NCI-H460 (cell line): ENCODE measurements at regions not wholly inside any gene's neighbourhood (a gene's known extent, or its start where the extent isn't known, plus 50 kb on each side); places are given as distances from the start of the nearest gene placed in this dataset.

Experiments used
- DNase-seq: peaks from one replicate; pipeline ENCODE4 v3.0.0-alpha.2; 2016; ENCODE audit warnings: low read depth; ENCODE audit errors: extremely low read depth

- DNase-seq, result no peak
Observed at GRCh38 chr9:550333-550732, 291.2 kb upstream of the DMRT1 start.

DNA sequence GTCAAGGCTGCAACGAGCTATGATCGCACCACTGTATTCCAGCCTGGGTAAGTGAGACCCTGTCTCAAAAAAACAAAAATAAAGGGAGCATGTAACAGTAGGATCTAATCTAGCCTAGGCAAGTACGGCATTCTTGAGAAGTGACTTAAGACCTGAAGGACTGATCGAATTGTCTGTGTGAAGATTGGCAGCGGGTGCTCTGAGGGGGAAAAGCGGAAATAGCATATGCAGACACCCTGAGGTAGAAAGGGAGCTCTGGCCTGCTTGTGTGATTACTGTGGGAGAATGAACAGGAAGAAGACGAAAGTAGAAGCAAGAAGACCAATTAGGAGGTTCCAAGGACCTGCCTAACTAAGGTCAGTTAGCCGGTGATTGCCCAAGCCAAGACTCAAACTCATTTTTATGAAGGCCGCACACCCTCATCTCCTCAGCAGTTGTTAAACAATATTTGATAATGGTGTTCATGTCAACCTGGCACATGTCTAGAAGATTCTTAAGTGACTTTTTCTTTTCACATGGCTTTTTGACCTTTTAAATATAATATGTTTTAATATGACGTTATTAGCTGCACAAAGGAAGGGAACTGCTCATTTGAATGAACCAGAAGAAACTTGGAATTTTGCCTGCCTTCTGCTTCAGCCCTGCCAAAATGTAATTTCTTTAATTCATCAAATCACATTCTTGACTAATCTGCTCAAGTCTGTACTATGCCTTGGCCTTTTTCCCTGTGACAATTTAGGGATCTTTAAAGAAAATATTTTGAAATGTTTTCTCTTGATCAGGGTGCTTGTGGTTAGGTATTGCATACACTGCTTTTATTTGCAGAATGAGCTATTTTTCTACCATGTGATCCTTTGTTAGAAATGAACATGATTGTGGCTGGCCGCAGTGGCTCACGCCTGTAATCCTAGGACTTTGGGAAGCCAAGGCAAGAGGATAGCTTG lies 289.2 kb upstream of the DMRT1 start:
- DNase-seq, result no peak

GRCh38 chr9:555493-555892 lies 286.0 kb upstream of the DMRT1 start:
- no peak for DNase-seq

DNA sequence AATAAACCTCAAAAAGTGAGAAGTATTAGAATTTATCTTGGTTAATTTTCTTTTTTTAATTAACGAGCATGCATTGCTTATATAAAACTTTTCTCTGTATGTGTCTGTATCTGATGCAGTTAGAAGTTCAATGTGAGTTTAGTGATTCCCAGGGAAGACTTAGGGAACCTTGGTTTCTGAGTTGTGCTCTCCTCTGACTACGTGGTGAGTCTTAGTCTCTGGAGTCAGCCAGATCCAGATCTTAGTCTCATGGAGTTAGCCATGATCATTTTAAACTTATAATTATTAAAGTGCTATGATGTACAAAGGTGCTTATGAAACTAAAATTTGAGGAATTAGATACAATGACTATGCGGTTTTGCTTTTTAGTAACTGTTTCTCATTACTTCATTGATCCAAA lies 285.3 kb upstream of the DMRT1 start:
- no peak for DNase-seq

DNA sequence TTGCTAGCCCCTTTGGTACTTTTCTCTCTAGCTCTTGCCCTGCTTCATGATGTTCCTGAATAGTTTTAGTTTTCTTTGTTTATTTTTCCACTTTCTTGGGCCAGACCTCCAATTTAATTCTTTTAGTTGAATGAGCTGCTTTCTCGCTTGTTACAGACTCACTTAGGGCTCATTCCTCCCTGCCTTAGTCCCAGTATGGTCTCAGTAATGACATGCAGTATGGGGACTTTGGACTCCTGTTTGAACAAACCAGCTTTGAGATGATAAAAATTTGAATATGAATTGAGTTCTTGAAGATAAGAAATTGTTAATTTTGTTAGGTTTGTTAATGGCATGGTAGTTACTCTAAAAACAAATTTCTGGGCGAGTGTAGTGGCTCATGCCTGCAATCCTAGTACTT lies 284.8 kb upstream of the DMRT1 start:
- no peak for DNase-seq

GRCh38 chr9:557601-558201 lies 283.8 kb upstream of the DMRT1 start:
- DNase-seq, result no peak

DNA sequence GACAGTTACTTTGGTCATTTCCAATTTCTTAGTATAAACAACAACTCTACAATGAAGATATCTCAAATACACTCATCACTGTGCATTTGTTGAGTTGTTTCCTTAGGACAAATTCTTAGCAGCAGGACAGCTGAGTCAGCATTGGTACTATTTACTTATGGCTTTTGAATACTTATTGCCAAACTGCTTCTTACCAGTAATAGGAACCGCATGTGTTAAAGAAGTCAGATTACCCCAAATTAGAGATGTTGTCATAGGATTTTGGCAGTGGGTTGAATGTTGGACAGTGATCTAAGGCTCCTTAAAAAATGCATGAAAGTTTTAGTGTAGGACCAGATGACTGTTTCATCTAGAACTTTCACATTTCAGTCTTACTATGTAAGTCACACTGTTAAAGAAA lies 280.1 kb upstream of the DMRT1 start:
- DNase-seq, result no peak

DNA sequence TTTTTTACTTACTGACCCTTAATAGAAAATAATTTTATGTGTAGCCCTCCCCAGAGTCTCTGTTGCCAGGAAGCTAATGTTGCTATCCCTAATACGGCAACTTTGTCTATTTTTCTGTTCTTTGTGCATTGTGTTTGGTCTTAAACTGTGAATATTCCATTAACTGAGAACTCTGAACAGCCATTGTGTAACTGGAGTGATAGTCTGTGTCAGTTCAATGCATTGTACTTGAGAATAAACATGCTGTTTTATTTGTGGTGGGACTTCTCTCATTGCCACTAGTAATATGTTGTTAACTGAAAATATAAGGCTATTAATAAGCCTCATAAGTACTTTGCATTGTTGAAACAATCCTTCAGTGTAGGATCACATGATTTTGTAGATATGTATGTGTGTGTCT lies 278.3 kb upstream of the DMRT1 start:
- DNase-seq, result no peak

DNA sequence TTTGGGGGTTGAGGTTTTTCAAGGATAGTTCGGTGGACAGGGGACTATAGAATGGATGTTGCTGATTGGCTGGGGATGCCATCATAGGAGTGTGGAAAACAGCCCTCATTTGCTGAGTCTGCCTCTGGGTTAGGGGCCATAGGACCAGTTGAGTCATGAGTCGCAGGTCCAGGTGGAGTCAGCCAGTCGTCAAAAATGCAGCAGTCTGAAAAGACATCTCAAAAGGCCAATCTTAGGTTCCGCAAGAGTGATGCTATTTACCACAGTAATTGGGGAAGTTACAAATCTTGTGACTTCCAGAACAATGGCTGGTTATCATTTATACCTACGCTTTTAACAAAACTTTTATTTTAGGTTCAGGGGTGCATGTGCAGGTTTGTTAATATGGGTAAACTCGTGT lies 276.0 kb upstream of the DMRT1 start:
- no peak for DNase-seq

- DNase-seq, result no peak
Observed at GRCh38 chr9:567128-567746, 274.3 kb upstream of the DMRT1 start.

- DNase-seq, result no peak
Observed at GRCh38 chr9:567747-568305, 273.7 kb upstream of the DMRT1 start.

DNA sequence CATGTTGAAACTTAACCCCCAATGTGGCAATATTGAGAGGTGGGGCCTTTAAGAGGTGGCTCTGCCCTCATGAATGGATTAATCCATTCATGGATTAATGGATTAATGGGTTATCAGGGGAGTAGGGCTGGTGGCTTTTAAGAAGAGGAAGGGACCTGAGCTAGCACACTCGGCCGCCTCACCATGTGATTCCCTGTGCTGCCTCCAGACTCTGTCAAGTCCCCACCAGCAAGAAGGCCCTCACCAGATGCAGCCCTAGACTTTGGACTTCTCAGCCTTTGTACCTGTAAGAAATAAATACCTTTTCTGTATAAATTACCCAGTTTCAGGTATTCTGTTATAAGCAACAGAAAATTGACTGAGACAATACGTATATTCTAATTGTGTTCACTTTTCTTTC lies 272.2 kb upstream of the DMRT1 start:
- DNase-seq, result no peak

- no peak for DNase-seq
Observed at GRCh38 chr9:570187-570586, 271.3 kb upstream of the DMRT1 start.

DNA sequence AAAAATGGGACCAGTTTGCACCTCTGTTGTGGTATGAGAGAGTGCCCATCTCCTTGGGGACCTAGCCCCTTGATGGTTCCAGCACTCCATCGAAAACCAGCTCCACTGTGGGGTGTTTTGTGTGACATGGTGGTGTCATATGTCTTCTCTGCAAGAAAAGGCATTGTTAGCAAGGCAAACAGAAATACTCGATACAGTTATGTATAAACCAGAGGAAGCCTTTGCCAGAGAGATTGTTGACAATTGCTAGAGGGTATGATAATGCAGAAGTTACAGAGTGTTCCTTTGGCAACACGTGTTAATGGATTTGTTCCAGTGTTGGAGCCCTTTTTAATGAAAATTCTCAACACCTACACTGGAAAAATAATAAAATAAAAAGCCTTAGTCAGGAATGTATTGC lies 270.4 kb upstream of the DMRT1 start:
- no peak for DNase-seq

DNA sequence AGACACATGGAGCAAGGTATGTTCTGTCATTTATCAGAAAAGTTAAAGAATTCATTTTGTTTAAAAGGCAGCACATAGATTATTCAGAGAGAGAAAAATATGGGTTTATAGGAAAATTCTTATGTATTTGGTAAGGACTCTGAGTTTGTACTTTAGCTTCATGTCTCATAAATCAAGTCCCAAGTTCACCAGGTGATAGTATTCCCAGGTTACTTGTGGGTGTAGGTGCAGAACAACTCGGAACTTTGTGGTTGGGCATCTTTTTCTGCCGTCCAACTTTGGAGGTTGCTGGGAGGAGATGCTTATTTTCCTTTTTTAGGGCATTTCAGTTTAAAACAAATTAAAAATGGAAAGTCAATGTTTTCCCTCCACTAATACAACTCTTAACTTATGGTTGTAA lies 269.8 kb upstream of the DMRT1 start:
- no peak for DNase-seq

DNA sequence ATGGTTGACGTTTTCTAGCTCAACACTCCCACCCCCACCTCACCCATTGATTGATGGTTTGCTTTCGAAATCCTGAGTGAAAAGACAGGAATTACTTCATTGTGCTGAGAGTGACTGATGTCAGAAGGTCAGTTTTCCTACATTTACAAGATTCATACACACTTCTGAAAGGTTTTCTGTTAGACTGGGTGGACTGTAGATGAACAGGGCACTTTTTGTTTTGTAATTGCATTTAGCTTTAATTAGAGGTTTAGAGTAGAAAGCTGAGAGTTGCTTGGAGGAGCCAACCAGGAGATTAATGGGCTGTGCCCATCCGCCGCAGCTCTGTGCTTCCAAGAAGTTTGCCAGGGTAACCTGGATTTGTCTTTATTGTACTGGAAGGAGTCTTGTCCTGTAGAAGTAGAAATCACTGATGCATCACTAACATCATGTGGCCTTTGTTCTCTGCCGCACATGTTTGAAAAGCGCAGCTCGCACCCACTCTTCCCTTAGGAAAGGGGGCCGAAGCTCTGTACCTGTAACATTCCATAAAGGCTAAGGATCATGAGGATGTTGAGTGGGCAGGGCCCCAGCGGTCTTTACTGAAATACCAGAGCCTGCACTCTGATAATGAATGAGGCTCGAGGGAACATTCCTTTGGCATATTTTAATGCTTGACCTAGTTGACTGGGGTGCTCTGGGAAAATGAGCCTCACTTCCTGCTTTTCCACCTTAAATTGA lies 267.6 kb upstream of the DMRT1 start:
- no peak for DNase-seq

GRCh38 chr9:575139-575538 lies 266.4 kb upstream of the DMRT1 start:
- DNase-seq, result no peak

DNA sequence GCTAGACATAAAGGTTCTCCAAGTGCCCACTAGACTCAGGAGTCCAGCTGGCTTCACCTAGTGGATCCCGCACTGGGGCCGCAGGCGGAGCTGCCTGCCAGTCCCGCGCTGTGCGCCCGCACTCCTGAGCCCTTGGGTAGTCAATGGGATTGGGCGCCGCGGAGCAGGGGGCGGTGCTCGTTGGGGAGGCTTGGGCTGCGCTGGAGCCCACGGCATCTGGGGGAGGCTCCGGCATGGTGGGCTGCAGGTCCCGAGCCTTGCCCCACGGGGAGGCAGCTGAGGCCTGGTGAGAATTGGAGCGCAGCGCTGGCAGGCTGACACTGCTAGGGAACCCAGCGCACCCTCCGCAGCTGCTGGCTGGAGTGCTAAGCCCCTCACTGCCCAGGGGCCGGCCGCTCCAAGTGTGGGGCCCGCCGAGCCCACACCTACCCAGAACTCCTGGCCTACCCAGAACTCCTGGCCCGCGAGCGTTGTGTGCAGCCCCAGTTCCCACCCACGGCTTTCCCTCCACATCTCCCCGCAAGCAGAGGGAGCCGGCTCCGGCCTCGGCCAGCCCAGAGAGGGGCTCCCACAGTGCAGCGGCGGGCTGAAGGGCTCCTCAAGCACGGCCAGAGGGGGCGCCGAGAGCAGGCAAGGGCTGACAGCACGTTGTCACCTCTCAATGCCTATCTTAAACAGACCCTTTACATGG lies 260.7 kb upstream of the DMRT1 start:
- no peak for DNase-seq

GRCh38 chr9:581673-582497 lies 259.6 kb upstream of the DMRT1 start:
- peak; percentile 11 for DNase-seq
